ENCODE measurements at regions not wholly inside any gene's neighbourhood (a gene's known extent, or its start where the extent isn't known, plus 50 kb on each side); places are given as distances from the start of the nearest gene placed in this dataset.
A peak's percentile ranks its signal among the peaks of the same experiment; 100 is the strongest.
"Not testable (repeated sequence)": the region's sequence is repeated elsewhere in the genome, so short reads cannot be mapped to it uniquely, and the experiment has no call there.

- Histone ChIP-seq H3K9me3 (no peaks in the 10 kb centered on the region), H3K4me3 (no peak overlapping the region), H3K27ac (no peak overlapping the region), H3K36me3 (no peaks in the 10 kb centered on the region), H3K27me3 (no peaks in the 10 kb centered on the region), H3K4me1 (ENCODE audit: insufficient read depth) (no peaks in the 10 kb centered on the region)
- TF ChIP-seq, protein P1, sequence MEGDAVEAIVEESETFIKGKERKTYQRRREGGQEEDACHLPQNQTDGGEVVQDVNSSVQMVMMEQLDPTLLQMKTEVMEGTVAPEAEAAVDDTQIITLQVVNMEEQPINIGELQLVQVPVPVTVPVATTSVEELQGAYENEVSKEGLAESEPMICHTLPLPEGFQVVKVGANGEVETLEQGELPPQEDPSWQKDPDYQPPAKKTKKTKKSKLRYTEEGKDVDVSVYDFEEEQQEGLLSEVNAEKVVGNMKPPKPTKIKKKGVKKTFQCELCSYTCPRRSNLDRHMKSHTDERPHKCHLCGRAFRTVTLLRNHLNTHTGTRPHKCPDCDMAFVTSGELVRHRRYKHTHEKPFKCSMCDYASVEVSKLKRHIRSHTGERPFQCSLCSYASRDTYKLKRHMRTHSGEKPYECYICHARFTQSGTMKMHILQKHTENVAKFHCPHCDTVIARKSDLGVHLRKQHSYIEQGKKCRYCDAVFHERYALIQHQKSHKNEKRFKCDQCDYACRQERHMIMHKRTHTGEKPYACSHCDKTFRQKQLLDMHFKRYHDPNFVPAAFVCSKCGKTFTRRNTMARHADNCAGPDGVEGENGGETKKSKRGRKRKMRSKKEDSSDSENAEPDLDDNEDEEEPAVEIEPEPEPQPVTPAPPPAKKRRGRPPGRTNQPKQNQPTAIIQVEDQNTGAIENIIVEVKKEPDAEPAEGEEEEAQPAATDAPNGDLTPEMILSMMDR (IDR thresholded peaks at IDR 0.05) = no peak
- TF ChIP-seq POLR2A (IDR thresholded peaks at IDR 0.05) = no peak
- no peak for TF ChIP-seq EP300 (IDR thresholded peaks at IDR 0.05)
- WGBS, 3 donors = 74 to 88% (median 80%) methylated on average over 2 of the region's 2 CpGs
- no peak for DNase-seq
- intact Hi-C loops (cut with DNase I) = no loop called here
Observed at GRCh38 chr22:42185915-42186439, 55.4 kb upstream of the CYP2D6 start.

DNA sequence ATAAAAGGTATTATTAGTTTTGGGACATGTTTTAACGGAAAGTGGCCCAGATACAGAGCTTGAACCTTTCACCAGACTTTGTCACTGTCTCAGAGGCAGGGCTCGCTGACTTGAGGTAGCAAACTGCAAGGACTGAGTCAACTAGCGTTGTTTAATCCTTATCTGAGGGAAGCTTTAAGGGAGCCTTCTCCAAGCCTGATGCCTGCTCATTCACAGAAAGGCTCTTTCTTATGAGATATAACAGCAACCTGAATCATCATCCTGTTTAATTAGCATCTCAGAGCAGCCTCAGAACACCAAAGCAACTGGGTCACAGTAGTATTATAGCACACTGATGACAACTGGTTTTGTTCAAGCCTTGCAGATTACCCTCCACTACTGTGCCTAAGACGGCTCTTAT lies 54.2 kb upstream of the CYP2D6 start:
- no peak overlapping the region for H3K27ac ChIP-seq
- intact Hi-C loops (cut with DNase I) = no loop called here
- H3K4me3 ChIP-seq = no peak overlapping the region
- TF ChIP-seq POLR2A (IDR thresholded peaks at IDR 0.05) (no peak), EP300 (IDR thresholded peaks at IDR 0.05) (no peak)
- TF ChIP-seq, protein P1 (IDR thresholded peaks at IDR 0.05) = no peak
- 94 to 97% (median 95%) methylated on average over 4 of the region's 4 CpGs for WGBS, 3 donors
- no peaks in the 10 kb centered on the region for H3K36me3 ChIP-seq
- H3K9me3 ChIP-seq = no peaks in the 10 kb centered on the region
- H3K4me1 ChIP-seq (ENCODE audit: insufficient read depth) = no peaks in the 10 kb centered on the region
- no peak for DNase-seq
- no peaks in the 10 kb centered on the region for H3K27me3 ChIP-seq

DNA sequence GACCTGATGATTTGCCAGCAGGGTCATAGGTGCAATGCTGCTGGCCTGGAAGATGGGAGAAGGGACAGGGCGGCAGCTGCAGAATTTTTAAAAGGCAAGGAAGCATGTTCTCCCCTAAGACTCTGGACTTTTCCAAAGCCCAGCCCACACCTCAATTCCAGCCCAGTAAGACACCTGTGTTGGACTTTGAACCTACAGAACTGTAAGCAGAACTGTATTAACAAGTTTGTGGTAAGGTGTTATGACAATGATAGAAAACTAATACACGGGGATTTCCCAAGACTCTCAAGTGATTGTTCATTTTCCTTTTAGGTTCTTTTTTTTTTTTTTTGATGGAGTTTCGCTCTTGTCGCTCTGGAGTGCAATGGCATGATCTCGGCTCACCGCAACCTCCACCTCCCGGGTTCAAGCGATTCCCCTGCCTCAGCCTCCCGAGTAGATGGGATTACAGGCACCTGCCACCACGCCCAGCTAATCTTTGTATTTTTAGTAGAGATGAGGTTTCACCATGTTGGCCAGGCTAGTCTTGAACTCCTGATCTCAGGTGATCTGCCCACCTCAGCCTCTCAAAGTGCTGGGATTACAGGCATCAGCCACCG lies 53.0 kb upstream of the CYP2D6 start:
- H3K4me1 ChIP-seq (ENCODE audit: insufficient read depth); intact Hi-C loops (cut with DNase I); DNase-seq; H3K27me3 ChIP-seq; H3K9me3 ChIP-seq; H3K4me3 ChIP-seq; H3K27ac ChIP-seq; H3K36me3 ChIP-seq: not testable (repeated sequence)
- WGBS, 3 donors = 89 to 92% (median 92%) methylated on average over 11 of the region's 11 CpGs

GRCh38 chr22:42180349-42180842 lies 49.8 kb upstream of the CYP2D6 start:
- peak; percentile 32 to 63 (median 41) for DNase-seq
- no peaks in the 10 kb centered on the region for H3K27me3 ChIP-seq
- intact Hi-C loops (cut with DNase I) = no loop called here
- H3K27ac ChIP-seq = no peak overlapping the region
- no peaks in the 10 kb centered on the region for H3K9me3 ChIP-seq
- TF ChIP-seq EP300 (IDR thresholded peaks at IDR 0.05) (no peak), POLR2A (IDR thresholded peaks at IDR 0.05) (no peak)
- TF ChIP-seq, protein P1 (IDR thresholded peaks at IDR 0.05) = no peak
- no peak overlapping the region for H3K4me3 ChIP-seq
- WGBS, 3 donors = 16 to 25% (median 25%) methylated on average over 6 of the region's 6 CpGs
- no peaks in the 10 kb centered on the region for H3K36me3 ChIP-seq
- H3K4me1 ChIP-seq (ENCODE audit: insufficient read depth) = no peaks in the 10 kb centered on the region
